RWPE2 (cell line): ENCODE measurements at regions not wholly inside any gene's neighbourhood (a gene's known extent, or its start where the extent isn't known, plus 50 kb on each side); places are given as distances from the start of the nearest gene placed in this dataset.
"Not testable (repeated sequence)": the region's sequence is repeated elsewhere in the genome, so short reads cannot be mapped to it uniquely, and the experiment has no call there.

ENCODE experiments used
- ATAC-seq: fragments of 200-7000 bp; cut with Tn5 transposase; 3 replicates; pipeline ENCODE4 v1.9.1; 2021; ENCODE audit warnings: low read depth
- DNase-seq: peaks from one replicate; pipeline ENCODE4 v3.0.0-alpha.2; 2020; ENCODE audit warnings: low spot score
- H3K27ac ChIP-seq: fragments of 450-650 bp; 2 replicates; pipeline ENCODE4 v1.5.1; 2017; ENCODE audit warnings: mild to moderate bottlenecking; ENCODE audit not compliant: poor library complexity, severe bottlenecking
- H3K27me3 ChIP-seq: fragments of 250-450 bp; sonication (Bioruptor Pico); 2 replicates; pipeline ENCODE4 v1.5.1; 2021; ENCODE audit warnings: mild to moderate bottlenecking, moderate library complexity; ENCODE audit not compliant: insufficient read depth, poor library complexity, severe bottlenecking
- H3K36me3 ChIP-seq: fragments of 250-450 bp; sonication (Bioruptor Pico); 2 replicates; pipeline ENCODE4 v1.5.1; 2020; ENCODE audit warnings: low read depth, mild to moderate bottlenecking, moderate library complexity
- H3K4me1 ChIP-seq: fragments of 250-450 bp; sonication (Bioruptor Pico); 2 replicates; pipeline ENCODE4 v1.5.1; 2021; ENCODE audit warnings: mild to moderate bottlenecking, moderate library complexity; ENCODE audit not compliant: insufficient read depth, poor library complexity, severe bottlenecking
- H3K4me3 ChIP-seq: fragments of 250-450 bp; sonication (Bioruptor Pico); 2 replicates; pipeline ENCODE4 v1.5.1; 2021; ENCODE audit warnings: mild to moderate bottlenecking, moderate library complexity; ENCODE audit not compliant: severe bottlenecking
- H3K9me3 ChIP-seq: fragments of 250-450 bp; sonication (Bioruptor Pico); 2 replicates; pipeline ENCODE4 v1.5.1; 2021; ENCODE audit warnings: mild to moderate bottlenecking, moderate library complexity; ENCODE audit not compliant: severe bottlenecking
- CTCF ChIP-seq: fragments of 450-650 bp; IDR thresholded peaks from one replicate; pipeline ENCODE4 v1.5.1; 2017; ENCODE audit warnings: mild to moderate bottlenecking, moderate library complexity; ENCODE audit not compliant: poor library complexity, severe bottlenecking

DNA sequence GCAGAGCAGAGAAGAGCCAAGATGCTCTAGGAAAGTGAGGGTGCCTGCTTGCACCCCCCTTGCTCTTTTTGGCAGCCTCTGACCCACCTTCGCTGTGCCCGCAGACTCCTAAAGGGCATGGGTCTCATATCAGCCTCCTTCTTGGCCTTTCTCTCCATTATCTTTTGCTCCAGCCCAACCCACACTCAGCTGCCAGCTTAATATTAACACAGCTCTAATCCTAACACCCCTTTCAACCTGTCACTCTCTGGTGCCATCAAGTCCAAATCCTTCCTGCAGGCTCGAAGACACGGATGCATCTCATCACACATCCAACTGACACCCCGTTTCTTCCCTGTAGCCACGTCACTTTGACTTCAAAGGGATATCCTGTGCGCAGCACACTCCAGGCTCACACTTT lies 171.6 kb upstream of the AUTS2 start:
- Histone ChIP-seq H3K4me3 (no peak overlapping the region), H3K27me3 (no peaks in the 10 kb centered on the region), H3K27ac (no peak overlapping the region), H3K9me3 (no peaks in the 10 kb centered on the region), H3K4me1 (no peaks in the 10 kb centered on the region), H3K36me3 (no peaks in the 10 kb centered on the region)
- TF ChIP-seq CTCF, result no peak
- DNase-seq, result no peak
- no peak for ATAC-seq

DNA sequence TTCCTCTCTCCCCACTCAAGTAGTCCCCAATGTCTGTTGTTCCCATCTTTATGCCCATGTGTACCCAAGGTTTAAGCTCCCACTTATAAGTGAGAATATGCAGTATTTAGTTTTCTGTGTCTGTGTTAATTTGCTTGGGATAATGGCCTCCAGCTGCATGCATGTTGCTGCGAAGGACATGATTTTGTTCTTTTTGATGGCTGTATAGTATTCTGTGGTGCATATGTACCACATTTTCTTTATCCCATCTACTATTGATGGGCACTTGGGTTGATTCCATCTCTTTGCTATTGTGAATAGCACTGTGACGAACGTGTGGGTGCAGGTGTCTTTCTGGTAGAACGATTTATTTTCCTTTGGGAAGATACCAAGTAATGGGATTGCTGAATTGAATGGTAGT lies 170.2 kb upstream of the AUTS2 start:
- Histone ChIP-seq H3K9me3 (no peaks in the 10 kb centered on the region), H3K27ac (no peak overlapping the region), H3K36me3 (no peaks in the 10 kb centered on the region), H3K27me3 (no peaks in the 10 kb centered on the region), H3K4me3 (no peak overlapping the region), H3K4me1 (no peaks in the 10 kb centered on the region)
- ATAC-seq (no peak), DNase-seq (no peak)
- TF ChIP-seq CTCF, result no peak

GRCh38 chr7:69429911-69430383 lies 168.3 kb upstream of the AUTS2 start:
- Histone ChIP-seq H3K27ac (no peak overlapping the region), H3K4me1 (no peaks in the 10 kb centered on the region), H3K4me3 (no peak overlapping the region), H3K36me3 (no peaks in the 10 kb centered on the region), H3K27me3 (no peaks in the 10 kb centered on the region), H3K9me3 (no peaks in the 10 kb centered on the region)
- no peak for TF ChIP-seq CTCF
- DNase-seq (no peak), ATAC-seq (no peak)

DNA sequence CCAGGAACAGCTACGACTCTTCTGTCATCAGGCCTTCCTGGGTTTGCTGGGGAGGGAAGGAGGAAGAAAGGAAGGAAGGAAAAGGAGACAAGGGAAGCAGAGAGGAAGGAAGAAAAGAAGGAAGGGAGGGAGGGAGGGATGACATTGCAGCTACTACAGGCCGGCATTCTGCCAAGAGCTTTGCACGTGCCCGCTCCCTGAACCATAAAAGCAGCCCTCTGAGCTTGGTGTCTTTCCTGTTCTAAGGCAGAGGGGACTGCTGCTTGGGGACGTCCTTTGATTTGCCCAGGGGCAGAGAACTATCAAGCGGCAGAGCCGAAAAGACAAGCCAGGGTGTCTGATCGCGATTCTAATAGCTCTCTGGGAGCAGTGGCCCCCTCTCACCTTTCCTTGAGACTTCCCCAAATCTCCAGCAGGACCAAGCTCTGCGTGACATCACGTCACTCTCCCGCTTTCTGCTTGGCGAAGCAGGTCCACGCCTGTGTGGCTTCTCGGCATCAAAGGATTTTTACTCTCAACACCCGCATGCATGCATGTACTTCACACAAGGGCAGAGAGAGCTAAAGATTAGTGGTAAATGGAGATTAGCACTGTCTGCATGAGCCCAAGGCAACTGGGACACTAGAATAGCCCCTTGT lies 167.8 kb upstream of the AUTS2 start:
- no peaks in the 10 kb centered on the region for H3K9me3 ChIP-seq
- H3K27me3 ChIP-seq, result no peaks in the 10 kb centered on the region
- H3K4me1 ChIP-seq, result no peaks in the 10 kb centered on the region
- no peak for DNase-seq
- H3K36me3 ChIP-seq, result no peaks in the 10 kb centered on the region
- no peak overlapping the region for H3K27ac ChIP-seq
- no peak for ATAC-seq
- no peak overlapping the region for H3K4me3 ChIP-seq
- TF ChIP-seq CTCF, result no peak

DNA sequence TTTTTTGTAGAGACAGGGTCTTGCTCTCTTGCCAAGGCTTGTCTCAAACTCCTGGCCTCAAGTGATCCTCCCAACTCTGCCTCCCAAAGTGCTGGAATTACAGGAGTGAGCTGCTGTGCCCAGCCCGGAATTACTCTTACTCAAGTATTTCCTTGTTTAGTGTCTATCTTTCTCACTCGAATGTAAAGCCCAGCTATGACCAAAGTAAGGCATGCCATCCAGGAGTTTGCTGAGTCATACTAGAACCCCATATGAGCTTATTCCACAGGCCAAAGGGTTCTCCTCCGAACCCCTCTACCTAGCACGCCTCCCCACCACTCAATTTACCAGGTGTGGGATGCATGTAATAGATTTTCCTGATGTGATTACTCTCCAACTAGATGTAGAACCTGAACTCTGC lies 166.6 kb upstream of the AUTS2 start:
- H3K27me3 ChIP-seq, result no peaks in the 10 kb centered on the region
- H3K9me3 ChIP-seq, result no peaks in the 10 kb centered on the region
- H3K36me3 ChIP-seq, result no peaks in the 10 kb centered on the region
- no peak for TF ChIP-seq CTCF
- H3K27ac ChIP-seq, result no peak overlapping the region
- H3K4me1 ChIP-seq, result no peaks in the 10 kb centered on the region
- DNase-seq (no peak), ATAC-seq (no peak)
- no peak overlapping the region for H3K4me3 ChIP-seq

DNA sequence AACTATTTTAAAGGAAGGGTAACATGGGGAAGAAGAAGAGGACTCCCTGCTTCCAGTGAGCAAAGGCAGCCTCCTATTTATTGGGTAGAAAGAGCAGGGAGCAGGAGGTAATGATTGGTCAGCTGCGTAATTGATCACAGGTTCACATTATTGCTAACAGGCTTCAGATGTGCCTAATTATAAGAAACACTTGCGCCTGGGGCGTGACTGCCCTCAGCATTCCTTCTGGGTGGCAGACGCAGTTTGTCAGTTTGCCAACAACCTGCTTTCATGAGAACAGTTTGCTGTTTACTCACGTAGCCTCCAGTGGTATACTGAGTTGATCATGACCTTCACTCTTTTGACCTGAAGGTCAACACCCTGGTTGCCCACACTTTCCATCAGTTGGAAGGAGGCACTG lies 166.0 kb upstream of the AUTS2 start:
- H3K4me3 ChIP-seq, H3K9me3 ChIP-seq, H3K4me1 ChIP-seq, ATAC-seq, H3K27me3 ChIP-seq, H3K36me3 ChIP-seq, H3K27ac ChIP-seq, DNase-seq: not testable (repeated sequence)
